ENCODE measurements at regions not wholly inside any gene's neighbourhood (a gene's known extent, or its start where the extent isn't known, plus 50 kb on each side); places are given as distances from the start of the nearest gene placed in this dataset.

- DNase-seq (ENCODE audit: extremely low spot score), result no peak
- ChIA-PET CTCF (no interaction called here), POLR2A (no interaction called here)
- no peak for TF ChIP-seq BHLHE40 (IDR thresholded peaks at IDR 0.05; ENCODE audit: borderline replicate concordance)
- no peak for TF ChIP-seq LEF1 (IDR thresholded peaks at IDR 0.05; ENCODE audit: borderline replicate concordance)
- TF ChIP-seq FOXK2 (IDR thresholded peaks at IDR 0.05), result no peak
- no peak for TF ChIP-seq ELF4 (IDR thresholded peaks at IDR 0.05)
- TF ChIP-seq ZNF384 (IDR thresholded peaks at IDR 0.05), result no peak
- TF ChIP-seq FOXM1 (IDR thresholded peaks at IDR 0.05; ENCODE audit: borderline replicate concordance), result no peak
- TF ChIP-seq, protein P1, sequence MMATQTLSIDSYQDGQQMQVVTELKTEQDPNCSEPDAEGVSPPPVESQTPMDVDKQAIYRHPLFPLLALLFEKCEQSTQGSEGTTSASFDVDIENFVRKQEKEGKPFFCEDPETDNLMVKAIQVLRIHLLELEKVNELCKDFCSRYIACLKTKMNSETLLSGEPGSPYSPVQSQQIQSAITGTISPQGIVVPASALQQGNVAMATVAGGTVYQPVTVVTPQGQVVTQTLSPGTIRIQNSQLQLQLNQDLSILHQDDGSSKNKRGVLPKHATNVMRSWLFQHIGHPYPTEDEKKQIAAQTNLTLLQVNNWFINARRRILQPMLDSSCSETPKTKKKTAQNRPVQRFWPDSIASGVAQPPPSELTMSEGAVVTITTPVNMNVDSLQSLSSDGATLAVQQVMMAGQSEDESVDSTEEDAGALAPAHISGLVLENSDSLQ (IDR thresholded peaks at IDR 0.05), result no peak
- TF ChIP-seq TARDBP (IDR thresholded peaks at IDR 0.05), result no peak
- no peak for TF ChIP-seq SUZ12 (IDR thresholded peaks at IDR 0.05)
- no peak for TF ChIP-seq FOXA1 (IDR thresholded peaks at IDR 0.05)
- TF ChIP-seq SP1 (IDR thresholded peaks at IDR 0.05), result no peak
- no peak for TF ChIP-seq ARNT (IDR thresholded peaks at IDR 0.05)
- no peak for TF ChIP-seq CTBP1 (IDR thresholded peaks at IDR 0.05; ENCODE audit: borderline replicate concordance)
- TF ChIP-seq L3MBTL2 (conservative IDR thresholded peaks at IDR 0.05), result no peak
Observed at GRCh38 chr19:28224441-28224840, 988.5 kb downstream of the UQCRFS1 start.

DNA sequence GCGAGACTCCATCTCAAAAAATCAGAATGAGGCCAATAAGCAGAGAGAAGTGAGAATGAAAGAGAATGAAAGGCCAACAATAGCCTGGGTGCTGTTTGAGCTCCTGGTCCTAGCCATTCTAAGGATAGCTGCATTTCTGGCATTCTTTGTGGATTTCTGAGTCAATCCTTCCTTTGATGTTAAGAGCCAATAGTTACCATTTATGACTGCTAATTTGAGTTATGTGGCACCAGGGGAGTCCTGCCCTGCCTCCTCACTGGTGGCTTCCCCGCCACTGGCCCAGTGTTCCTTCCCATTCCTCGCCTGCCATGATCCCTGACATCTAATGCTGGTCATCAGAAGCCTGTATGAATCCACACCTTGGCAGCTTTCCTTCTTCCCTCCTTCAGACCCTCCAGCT lies 991.2 kb downstream of the UQCRFS1 start:
- POLR2A ChIA-PET, result no interaction called here
- CTCF ChIA-PET, result interaction anchor here (0.5 kb wide), 1 partner anchor 57 kb away, joined by 3 read pairs; no protein-coding TSS in a partner anchor
- DNase-seq (ENCODE audit: extremely low spot score), result no peak
- TF ChIP-seq FOXA1 (IDR thresholded peaks at IDR 0.05) (no peak), ZNF384 (IDR thresholded peaks at IDR 0.05) (no peak), CTBP1 (IDR thresholded peaks at IDR 0.05; ENCODE audit: borderline replicate concordance) (no peak), BHLHE40 (IDR thresholded peaks at IDR 0.05; ENCODE audit: borderline replicate concordance) (no peak)

GRCh38 chr19:28218728-28219127 lies 994.2 kb downstream of the UQCRFS1 start:
- POLR2A ChIA-PET, result no interaction called here
- DNase-seq (ENCODE audit: extremely low spot score), result no peak
- no peak for TF ChIP-seq BHLHE40 (IDR thresholded peaks at IDR 0.05; ENCODE audit: borderline replicate concordance)
- TF ChIP-seq, protein P1 (IDR thresholded peaks at IDR 0.05), result no peak
- no peak for TF ChIP-seq ARNT (IDR thresholded peaks at IDR 0.05)
- no peak for TF ChIP-seq LEF1 (IDR thresholded peaks at IDR 0.05; ENCODE audit: borderline replicate concordance)
- TF ChIP-seq SUZ12 (IDR thresholded peaks at IDR 0.05), result no peak
- TF ChIP-seq FOXM1 (IDR thresholded peaks at IDR 0.05; ENCODE audit: borderline replicate concordance), result no peak
- TF ChIP-seq TARDBP (IDR thresholded peaks at IDR 0.05), result no peak
- no peak for TF ChIP-seq ELF4 (IDR thresholded peaks at IDR 0.05)
- no peak for TF ChIP-seq SP1 (IDR thresholded peaks at IDR 0.05)
- TF ChIP-seq HDGF (IDR thresholded peaks at IDR 0.05; ENCODE audit: borderline replicate concordance), result no peak
- no peak for TF ChIP-seq CTBP1 (IDR thresholded peaks at IDR 0.05; ENCODE audit: borderline replicate concordance)
- TF ChIP-seq FOXA1 (IDR thresholded peaks at IDR 0.05), result no peak
- TF ChIP-seq ZNF384 (IDR thresholded peaks at IDR 0.05), result no peak
- no peak for TF ChIP-seq L3MBTL2 (conservative IDR thresholded peaks at IDR 0.05)
- no peak for TF ChIP-seq FOXK2 (IDR thresholded peaks at IDR 0.05)
- no peak for TF ChIP-seq NFRKB (IDR thresholded peaks at IDR 0.05)
- CTCF ChIA-PET, result no interaction called here

GRCh38 chr19:28217022-28217421 lies 995.9 kb downstream of the UQCRFS1 start:
- TF ChIP-seq NFRKB (IDR thresholded peaks at IDR 0.05) (no peak), FOXK2 (IDR thresholded peaks at IDR 0.05) (no peak)
- ChIA-PET CTCF (interaction anchor here (0.8 to 1.0 kb wide), 3 partner anchors 244 to 246 kb away, joined by 3 to 4 read pairs (median 4); no protein-coding TSS in a partner anchor), POLR2A (interaction anchor here (0.9 kb wide), 1 partner anchor 9 kb away, joined by 3 read pairs; no protein-coding TSS in a partner anchor)
- DNase-seq (ENCODE audit: extremely low spot score), result no peak

DNA sequence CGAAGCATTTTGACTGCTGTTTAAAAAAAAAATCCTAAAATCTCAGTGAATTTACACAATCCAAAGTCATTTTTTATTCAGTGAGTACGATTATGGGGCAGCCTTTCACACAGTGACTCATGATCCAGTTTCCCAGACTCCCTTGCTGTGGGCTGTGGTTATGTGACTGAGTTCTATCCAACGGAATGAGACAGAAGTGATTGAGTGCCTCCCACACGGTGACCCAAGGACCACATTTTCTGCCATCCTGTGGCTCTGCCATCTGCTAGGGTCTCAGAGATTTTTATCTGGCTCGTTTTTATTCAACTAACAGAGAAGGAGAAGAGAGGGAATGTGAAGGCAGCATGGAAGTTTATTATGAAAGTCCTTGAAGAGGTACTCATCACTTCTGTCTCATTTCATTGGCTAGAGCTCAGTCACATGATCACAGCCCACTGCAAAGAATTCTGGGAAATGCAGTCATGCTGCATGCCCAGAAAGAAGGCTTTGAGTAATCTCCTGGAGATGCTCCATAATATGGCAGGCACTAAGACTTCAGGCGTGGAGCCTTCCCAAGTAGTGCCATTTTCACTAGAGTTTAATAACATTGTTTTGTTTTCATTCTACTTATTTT lies 999.4 kb downstream of the UQCRFS1 start:
- CTCF ChIA-PET, result no interaction called here

DNA sequence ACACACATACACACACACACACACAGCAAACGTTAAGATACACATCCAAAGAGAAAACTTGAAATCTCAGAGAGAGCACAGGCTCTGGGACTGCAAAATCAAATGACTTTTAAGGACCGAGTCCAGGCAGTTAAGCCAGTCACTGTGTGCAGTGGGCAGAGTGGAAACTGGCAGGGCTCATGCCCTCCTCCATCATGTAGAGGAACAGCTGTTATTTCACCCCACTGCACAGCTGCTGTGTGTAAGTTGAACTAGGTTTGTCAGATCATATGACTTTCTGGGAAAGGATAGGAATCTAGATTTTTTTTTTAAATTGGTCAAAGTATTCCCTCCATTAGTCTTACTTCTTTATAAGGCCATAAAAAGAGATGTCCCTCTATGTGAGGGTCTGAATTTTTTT lies 1002.1 kb downstream of the UQCRFS1 start:
- POLR2A ChIA-PET, result no interaction called here
- no peak for DNase-seq (ENCODE audit: extremely low spot score)
- TF ChIP-seq FOXK2 (IDR thresholded peaks at IDR 0.05) (no peak), ELF4 (IDR thresholded peaks at IDR 0.05) (no peak), FOXM1 (IDR thresholded peaks at IDR 0.05; ENCODE audit: borderline replicate concordance) (no peak), BHLHE40 (IDR thresholded peaks at IDR 0.05; ENCODE audit: borderline replicate concordance) (no peak), L3MBTL2 (conservative IDR thresholded peaks at IDR 0.05) (no peak), NFRKB (IDR thresholded peaks at IDR 0.05) (no peak), HDGF (IDR thresholded peaks at IDR 0.05; ENCODE audit: borderline replicate concordance) (no peak), ZNF384 (IDR thresholded peaks at IDR 0.05) (no peak), ARNT (IDR thresholded peaks at IDR 0.05) (no peak), TARDBP (IDR thresholded peaks at IDR 0.05) (no peak), FOXA1 (IDR thresholded peaks at IDR 0.05) (no peak), LEF1 (IDR thresholded peaks at IDR 0.05; ENCODE audit: borderline replicate concordance) (no peak)
- TF ChIP-seq, protein P1 (IDR thresholded peaks at IDR 0.05), result no peak
- CTCF ChIA-PET, result no interaction called here

More for the DNA sequence above, 999.4 kb downstream of the UQCRFS1 start:
- no peak for DNase-seq (ENCODE audit: extremely low spot score)
- POLR2A ChIA-PET, result no interaction called here
- TF ChIP-seq FOXM1 (IDR thresholded peaks at IDR 0.05; ENCODE audit: borderline replicate concordance) (no peak), SUZ12 (IDR thresholded peaks at IDR 0.05) (no peak), FOXA1 (IDR thresholded peaks at IDR 0.05) (no peak), ZNF384 (IDR thresholded peaks at IDR 0.05) (no peak), BHLHE40 (IDR thresholded peaks at IDR 0.05; ENCODE audit: borderline replicate concordance) (no peak), ARNT (IDR thresholded peaks at IDR 0.05) (no peak)
